ENCODE measurements at regions not wholly inside any gene's neighbourhood (a gene's known extent, or its start where the extent isn't known, plus 50 kb on each side); places are given as distances from the start of the nearest gene placed in this dataset.

- TF ChIP-seq, protein P1, sequence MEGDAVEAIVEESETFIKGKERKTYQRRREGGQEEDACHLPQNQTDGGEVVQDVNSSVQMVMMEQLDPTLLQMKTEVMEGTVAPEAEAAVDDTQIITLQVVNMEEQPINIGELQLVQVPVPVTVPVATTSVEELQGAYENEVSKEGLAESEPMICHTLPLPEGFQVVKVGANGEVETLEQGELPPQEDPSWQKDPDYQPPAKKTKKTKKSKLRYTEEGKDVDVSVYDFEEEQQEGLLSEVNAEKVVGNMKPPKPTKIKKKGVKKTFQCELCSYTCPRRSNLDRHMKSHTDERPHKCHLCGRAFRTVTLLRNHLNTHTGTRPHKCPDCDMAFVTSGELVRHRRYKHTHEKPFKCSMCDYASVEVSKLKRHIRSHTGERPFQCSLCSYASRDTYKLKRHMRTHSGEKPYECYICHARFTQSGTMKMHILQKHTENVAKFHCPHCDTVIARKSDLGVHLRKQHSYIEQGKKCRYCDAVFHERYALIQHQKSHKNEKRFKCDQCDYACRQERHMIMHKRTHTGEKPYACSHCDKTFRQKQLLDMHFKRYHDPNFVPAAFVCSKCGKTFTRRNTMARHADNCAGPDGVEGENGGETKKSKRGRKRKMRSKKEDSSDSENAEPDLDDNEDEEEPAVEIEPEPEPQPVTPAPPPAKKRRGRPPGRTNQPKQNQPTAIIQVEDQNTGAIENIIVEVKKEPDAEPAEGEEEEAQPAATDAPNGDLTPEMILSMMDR (IDR thresholded peaks at IDR 0.05): no peak
- no peak for TF ChIP-seq POLR2A (IDR thresholded peaks at IDR 0.05)
Measured at GRCh38 chr3:103210583-103210982, 775.8 kb downstream of the ZPLD1 start.
